Endodermal cell (in vitro differentiated cells): ENCODE measurements at regions not wholly inside any gene's neighbourhood (a gene's known extent, or its start where the extent isn't known, plus 50 kb on each side); places are given as distances from the start of the nearest gene placed in this dataset.

Experiments used
- DNase-seq: peaks from one replicate; pipeline ENCODE4 v3.0.0-alpha.2; 2017
- H3K27ac ChIP-seq: 2 replicates; pipeline ENCODE4 v1.5.1; 2013; ENCODE audit warnings: mild to moderate bottlenecking, low read depth, low read length, moderate library complexity
- H3K27me3 ChIP-seq: 2 replicates; pipeline ENCODE4 v1.6.1; 2013; ENCODE audit warnings: mild to moderate bottlenecking, low read length, moderate library complexity; ENCODE audit not compliant: insufficient read depth, control insufficient read depth, poor library complexity, severe bottlenecking
- H3K36me3 ChIP-seq: 2 replicates; pipeline ENCODE4 v1.7.0; 2013; ENCODE audit warnings: mild to moderate bottlenecking, low read length, moderate library complexity; ENCODE audit not compliant: control insufficient read depth, insufficient read depth
- H3K4me1 ChIP-seq: one replicate; pipeline ENCODE4 v1.7.0; 2013; ENCODE audit warnings: low read length; ENCODE audit not compliant: control insufficient read depth, insufficient read depth
- H3K4me3 ChIP-seq: 2 replicates; pipeline ENCODE4 v1.5.1; 2013; ENCODE audit warnings: mild to moderate bottlenecking, low read length, moderate library complexity
- H3K9ac ChIP-seq: 2 replicates; pipeline ENCODE4 v1.6.1; 2013; ENCODE audit warnings: mild to moderate bottlenecking, low read length, moderate library complexity; ENCODE audit not compliant: poor library complexity, severe bottlenecking; ENCODE audit errors: extremely low read depth
- H3K9me3 ChIP-seq: 2 replicates; pipeline ENCODE4 v1.6.1; 2013; ENCODE audit warnings: mild to moderate bottlenecking, low read length, moderate library complexity; ENCODE audit not compliant: control insufficient read depth
- H3K27ac Mint-ChIP-seq: 2 replicates; pipeline ENCODE4 v1.8.0; 2020; ENCODE audit warnings: mixed read lengths
- H3K27me3 Mint-ChIP-seq: 2 replicates; pipeline ENCODE4 v1.8.0; 2021; ENCODE audit warnings: mild to moderate bottlenecking, mixed read lengths; ENCODE audit not compliant: insufficient read depth
- H3K36me3 Mint-ChIP-seq: 2 replicates; pipeline ENCODE4 v1.8.0; 2020; ENCODE audit warnings: low read depth, mixed read lengths
- H3K4me1 Mint-ChIP-seq: 2 replicates; pipeline ENCODE4 v1.8.0; 2020; ENCODE audit warnings: mixed read lengths
- H3K4me3 Mint-ChIP-seq: 2 replicates; pipeline ENCODE4 v1.8.0; 2020; ENCODE audit warnings: mild to moderate bottlenecking, moderate library complexity, mixed read lengths
- H3K9me3 Mint-ChIP-seq: 2 replicates; pipeline ENCODE4 v1.8.0; 2020; ENCODE audit warnings: mild to moderate bottlenecking, mixed read lengths
- CTCF ChIP-seq: fragments of 200-600 bp; sonication (generic); conservative IDR thresholded peaks from 2 replicates; pipeline ENCODE4 v1.5.0; 2021; ENCODE audit warnings: antibody characterized with exemption, mild to moderate bottlenecking
- WGBS, 2 experiments: methylation state at CpG; one replicate each; pipeline versions ENCODE4 v1.1.5 to v1.1.7; 2013; ENCODE audit warnings: missing lambda C conversion rate in 2 of 2, mixed read lengths in 1 of 2; ENCODE audit not compliant: insufficient coverage in 1 of 2, insufficient read length in 1 of 2; 5-methylcytosine and 5-hydroxymethylcytosine counted together

- Mint-ChIP-seq H3K9me3 (no peaks in the 10 kb centered on the region), H3K36me3 (no peaks in the 10 kb centered on the region), H3K27ac (no peak overlapping the region), H3K27me3 (no peaks in the 10 kb centered on the region), H3K4me3 (no peak overlapping the region), H3K4me1 (no peaks in the 10 kb centered on the region)
- no peak for TF ChIP-seq CTCF
- no peaks in the 10 kb centered on the region for H3K4me1 ChIP-seq
- peak; percentile 13 for DNase-seq
- H3K4me3 ChIP-seq, result no peak overlapping the region
- no peaks in the 10 kb centered on the region for H3K9me3 ChIP-seq
- no peaks in the 10 kb centered on the region for H3K27me3 ChIP-seq
- no peak overlapping the region for H3K27ac ChIP-seq
- no peak overlapping the region for H3K9ac ChIP-seq
- WGBS, 2 experiments, result 90 to 99% methylated on average over 9 of the region's 9 CpGs
- no peaks in the 10 kb centered on the region for H3K36me3 ChIP-seq
These were observed 303.3 kb upstream of the SHH start for GRCh38 chr7:156115582-156115981.

GRCh38 chr7:156113731-156114130 is 301.5 kb upstream of the SHH start:
- Histone ChIP-seq H3K36me3 (no peaks in the 10 kb centered on the region), H3K9me3 (no peaks in the 10 kb centered on the region), H3K4me3 (no peak overlapping the region), H3K9ac (no peak overlapping the region), H3K4me1 (no peaks in the 10 kb centered on the region), H3K27ac (no peak overlapping the region), H3K27me3 (no peaks in the 10 kb centered on the region)
- WGBS, 2 experiments, result 71 to 87% methylated on average over 2 to 7 of the region's 7 CpGs
- no peaks in the 10 kb centered on the region for H3K27me3 Mint-ChIP-seq
- TF ChIP-seq CTCF, result no peak
- H3K4me3 Mint-ChIP-seq, result no peak overlapping the region
- DNase-seq, result peak; percentile 17
- H3K36me3 Mint-ChIP-seq, result no peaks in the 10 kb centered on the region
- H3K27ac Mint-ChIP-seq, result no peak overlapping the region
- no peaks in the 10 kb centered on the region for H3K4me1 Mint-ChIP-seq
- no peaks in the 10 kb centered on the region for H3K9me3 Mint-ChIP-seq

GRCh38 chr7:156109988-156110387 is 297.7 kb upstream of the SHH start:
- Histone ChIP-seq H3K9ac (no peak overlapping the region), H3K4me3 (no peak overlapping the region), H3K27me3 (no peaks in the 10 kb centered on the region), H3K4me1 (no peaks in the 10 kb centered on the region), H3K36me3 (no peaks in the 10 kb centered on the region), H3K9me3 (no peaks in the 10 kb centered on the region), H3K27ac (no peak overlapping the region)
- WGBS, 2 experiments, result 92 to 93% methylated on average over 2 of the region's 2 CpGs
- Mint-ChIP-seq H3K9me3 (no peaks in the 10 kb centered on the region), H3K4me3 (no peak overlapping the region), H3K27ac (no peak overlapping the region), H3K4me1 (no peaks in the 10 kb centered on the region), H3K36me3 (no peaks in the 10 kb centered on the region), H3K27me3 (no peaks in the 10 kb centered on the region)
- DNase-seq, result no peak
- no peak for TF ChIP-seq CTCF
